ENCODE measurements at regions not wholly inside any gene's neighbourhood (a gene's known extent, or its start where the extent isn't known, plus 50 kb on each side); places are given as distances from the start of the nearest gene placed in this dataset.

GRCh38 chr17:79473111-79473875 lies 137.6 kb downstream of the RBFOX3 start:
- no peaks in the 10 kb centered on the region for H4K20me1 ChIP-seq (ENCODE audit: insufficient read depth)
- in situ Hi-C loops (cut with MboI), result no loop called here
- H3K9me3 ChIP-seq (ENCODE audit: low read depth), result no peaks in the 10 kb centered on the region
- TF ChIP-seq EZH2phosphoT487 (IDR thresholded peaks at IDR 0.05; ENCODE audit: insufficient read depth, low read depth) (no peak), EZH2 (IDR thresholded peaks at IDR 0.05; ENCODE audit: insufficient read depth, poor library complexity, severe bottlenecking) (no peak)
- peaks cover 23% of the 10 kb centered on the region; the same call in 1 of the 2 replicates for H3K27me3 ChIP-seq (replicated peaks; ENCODE audit: insufficient read depth)
- H3K36me3 ChIP-seq (ENCODE audit: low read depth), result no peaks in the 10 kb centered on the region
- no peaks in the 10 kb centered on the region for H3F3A ChIP-seq (ENCODE audit: insufficient read depth)
- no peak overlapping the region for H3K27ac ChIP-seq
- H3K9ac ChIP-seq, result no peak overlapping the region
- no peak overlapping the region for H3K4me2 ChIP-seq (ENCODE audit: unreplicated experiment)
- no peak overlapping the region for H3K4me3 ChIP-seq
- no peaks in the 10 kb centered on the region for H3K79me2 ChIP-seq (ENCODE audit: insufficient read depth)
- DNase-seq, result no peak
- no peak overlapping the region for H2AFZ ChIP-seq
- H3K4me1 ChIP-seq (ENCODE audit: insufficient read depth), result no peaks in the 10 kb centered on the region
- 37 to 43% methylated on average over 14 of the region's 14 CpGs for WGBS, 2 experiments (ENCODE audit: low coverage in 1 of 2, low lambda C conversion rate in 2 of 2, missing lambda C conversion rate in 2 of 2)
- no peaks in the 10 kb centered on the region for H3K9me2 ChIP-seq (ENCODE audit: insufficient read depth)

- no peak for DNase-seq
- TF ChIP-seq EZH2phosphoT487 (IDR thresholded peaks at IDR 0.05; ENCODE audit: insufficient read depth, low read depth), result no peak
- TF ChIP-seq EZH2 (IDR thresholded peaks at IDR 0.05; ENCODE audit: insufficient read depth, poor library complexity, severe bottlenecking), result no peak
- Histone ChIP-seq H3K27me3 (replicated peaks; ENCODE audit: insufficient read depth) (peaks cover 14% of the 10 kb centered on the region; the same call in 1 of the 2 replicates), H3K79me2 (ENCODE audit: insufficient read depth) (no peaks in the 10 kb centered on the region), H2AFZ (no peak overlapping the region), H3F3A (ENCODE audit: insufficient read depth) (no peaks in the 10 kb centered on the region), H3K4me1 (ENCODE audit: insufficient read depth) (no peaks in the 10 kb centered on the region), H3K9me2 (ENCODE audit: insufficient read depth) (no peaks in the 10 kb centered on the region), H3K27ac (no peak overlapping the region), H3K4me3 (no peak overlapping the region), H3K36me3 (ENCODE audit: low read depth) (no peaks in the 10 kb centered on the region), H3K4me2 (ENCODE audit: unreplicated experiment) (no peak overlapping the region), H3K9me3 (ENCODE audit: low read depth) (no peaks in the 10 kb centered on the region), H4K20me1 (ENCODE audit: insufficient read depth) (no peaks in the 10 kb centered on the region), H3K9ac (no peak overlapping the region)
- in situ Hi-C loops (cut with MboI), result no loop called here
- WGBS, 2 experiments (ENCODE audit: low coverage in 1 of 2, low lambda C conversion rate in 2 of 2, missing lambda C conversion rate in 2 of 2), result 18 to 20% methylated on average over 4 of the region's 4 CpGs
Observed at GRCh38 chr17:79470754-79471153, 140.1 kb downstream of the RBFOX3 start.

- no peak overlapping the region for H3K4me3 ChIP-seq
- H3K9me3 ChIP-seq (ENCODE audit: low read depth), result no peaks in the 10 kb centered on the region
- in situ Hi-C loops (cut with MboI), result no loop called here
- no peaks in the 10 kb centered on the region for H3K36me3 ChIP-seq (ENCODE audit: low read depth)
- DNase-seq, result no peak
- no peaks in the 10 kb centered on the region for H3K9me2 ChIP-seq (ENCODE audit: insufficient read depth)
- H3K27me3 ChIP-seq (replicated peaks; ENCODE audit: insufficient read depth), result peaks cover 8% of the 10 kb centered on the region; the same call in 1 of the 2 replicates
- 57 to 67% methylated on average over 13 of the region's 13 CpGs for WGBS, 2 experiments (ENCODE audit: low coverage in 1 of 2, low lambda C conversion rate in 2 of 2, missing lambda C conversion rate in 2 of 2)
- no peak overlapping the region for H2AFZ ChIP-seq
- TF ChIP-seq EZH2phosphoT487 (IDR thresholded peaks at IDR 0.05; ENCODE audit: insufficient read depth, low read depth) (no peak), EZH2 (IDR thresholded peaks at IDR 0.05; ENCODE audit: insufficient read depth, poor library complexity, severe bottlenecking) (no peak)
- no peak overlapping the region for H3K4me2 ChIP-seq (ENCODE audit: unreplicated experiment)
- no peaks in the 10 kb centered on the region for H3F3A ChIP-seq (ENCODE audit: insufficient read depth)
- H4K20me1 ChIP-seq (ENCODE audit: insufficient read depth), result no peaks in the 10 kb centered on the region
- no peaks in the 10 kb centered on the region for H3K4me1 ChIP-seq (ENCODE audit: insufficient read depth)
- H3K79me2 ChIP-seq (ENCODE audit: insufficient read depth), result no peaks in the 10 kb centered on the region
- H3K9ac ChIP-seq, result no peak overlapping the region
- H3K27ac ChIP-seq, result no peak overlapping the region
Observed at GRCh38 chr17:79469646-79470045, 141.2 kb downstream of the RBFOX3 start.

- Histone ChIP-seq H3K27ac (no peak overlapping the region), H3K9ac (no peak overlapping the region), H3K4me2 (ENCODE audit: unreplicated experiment) (no peak overlapping the region), H3K27me3 (replicated peaks; ENCODE audit: insufficient read depth) (peaks cover 8% of the 10 kb centered on the region; the same call in 1 of the 2 replicates), H3K4me3 (no peak overlapping the region), H2AFZ (no peak overlapping the region), H3K79me2 (ENCODE audit: insufficient read depth) (no peaks in the 10 kb centered on the region), H4K20me1 (ENCODE audit: insufficient read depth) (no peaks in the 10 kb centered on the region), H3K4me1 (ENCODE audit: insufficient read depth) (no peaks in the 10 kb centered on the region), H3K9me3 (ENCODE audit: low read depth) (no peaks in the 10 kb centered on the region), H3K9me2 (ENCODE audit: insufficient read depth) (no peaks in the 10 kb centered on the region), H3K36me3 (ENCODE audit: low read depth) (no peaks in the 10 kb centered on the region), H3F3A (ENCODE audit: insufficient read depth) (no peaks in the 10 kb centered on the region)
- in situ Hi-C loops (cut with MboI), result no loop called here
- TF ChIP-seq EZH2phosphoT487 (IDR thresholded peaks at IDR 0.05; ENCODE audit: insufficient read depth, low read depth) (no peak), EZH2 (IDR thresholded peaks at IDR 0.05; ENCODE audit: insufficient read depth, poor library complexity, severe bottlenecking) (no peak)
- 56% methylated on average over 5 of the region's 5 CpGs for WGBS, 2 experiments (ENCODE audit: low coverage in 1 of 2, low lambda C conversion rate in 2 of 2, missing lambda C conversion rate in 2 of 2)
- DNase-seq, result no peak
Observed at GRCh38 chr17:79468183-79468944, 142.5 kb downstream of the RBFOX3 start.

All from GM23248 (cell line).